PC-9 (cell line): ENCODE measurements at regions not wholly inside any gene's neighbourhood (a gene's known extent, or its start where the extent isn't known, plus 50 kb on each side); places are given as distances from the start of the nearest gene placed in this dataset.

ENCODE experiments used
- EZH2 ChIP-seq: fragments of 200-600 bp; sonication (generic); IDR thresholded peaks from 2 replicates; pipeline ENCODE4 v1.8.0; 2017; ENCODE audit warnings: antibody characterized with exemption, low read depth
- TF ChIP-seq, protein P1 (sequence below): fragments of 200-600 bp; sonication (generic); conservative IDR thresholded peaks from 2 replicates; pipeline ENCODE4 v1.6.1; 2017; ENCODE audit warnings: mixed run types, antibody characterized with exemption, mild to moderate bottlenecking, moderate library complexity

DNA sequence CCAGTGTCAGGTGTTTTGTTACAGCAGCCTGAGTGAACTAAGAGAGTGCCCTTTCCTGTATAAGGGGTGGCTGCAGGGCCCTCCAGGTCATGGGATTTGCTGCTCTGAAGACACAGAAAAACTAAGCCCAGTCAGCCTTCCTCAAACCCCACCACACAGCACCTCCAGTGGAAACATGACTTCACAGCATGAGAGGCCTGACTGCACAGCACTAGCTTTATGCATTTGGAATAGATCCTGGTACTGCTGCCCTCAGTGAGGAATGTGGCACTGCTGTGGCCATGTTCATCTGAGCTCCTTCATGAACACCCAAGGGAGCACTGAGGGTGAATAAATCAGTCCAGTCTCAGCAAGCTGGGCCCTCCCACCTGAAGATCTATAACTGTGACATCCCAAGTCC lies 296.1 kb upstream of the FOXQ1 start:
- TF ChIP-seq, protein P1, sequence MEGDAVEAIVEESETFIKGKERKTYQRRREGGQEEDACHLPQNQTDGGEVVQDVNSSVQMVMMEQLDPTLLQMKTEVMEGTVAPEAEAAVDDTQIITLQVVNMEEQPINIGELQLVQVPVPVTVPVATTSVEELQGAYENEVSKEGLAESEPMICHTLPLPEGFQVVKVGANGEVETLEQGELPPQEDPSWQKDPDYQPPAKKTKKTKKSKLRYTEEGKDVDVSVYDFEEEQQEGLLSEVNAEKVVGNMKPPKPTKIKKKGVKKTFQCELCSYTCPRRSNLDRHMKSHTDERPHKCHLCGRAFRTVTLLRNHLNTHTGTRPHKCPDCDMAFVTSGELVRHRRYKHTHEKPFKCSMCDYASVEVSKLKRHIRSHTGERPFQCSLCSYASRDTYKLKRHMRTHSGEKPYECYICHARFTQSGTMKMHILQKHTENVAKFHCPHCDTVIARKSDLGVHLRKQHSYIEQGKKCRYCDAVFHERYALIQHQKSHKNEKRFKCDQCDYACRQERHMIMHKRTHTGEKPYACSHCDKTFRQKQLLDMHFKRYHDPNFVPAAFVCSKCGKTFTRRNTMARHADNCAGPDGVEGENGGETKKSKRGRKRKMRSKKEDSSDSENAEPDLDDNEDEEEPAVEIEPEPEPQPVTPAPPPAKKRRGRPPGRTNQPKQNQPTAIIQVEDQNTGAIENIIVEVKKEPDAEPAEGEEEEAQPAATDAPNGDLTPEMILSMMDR = no peak
- no peak for TF ChIP-seq EZH2
